ENCODE measurements at regions not wholly inside any gene's neighbourhood (a gene's known extent, or its start where the extent isn't known, plus 50 kb on each side); places are given as distances from the start of the nearest gene placed in this dataset.

DNA sequence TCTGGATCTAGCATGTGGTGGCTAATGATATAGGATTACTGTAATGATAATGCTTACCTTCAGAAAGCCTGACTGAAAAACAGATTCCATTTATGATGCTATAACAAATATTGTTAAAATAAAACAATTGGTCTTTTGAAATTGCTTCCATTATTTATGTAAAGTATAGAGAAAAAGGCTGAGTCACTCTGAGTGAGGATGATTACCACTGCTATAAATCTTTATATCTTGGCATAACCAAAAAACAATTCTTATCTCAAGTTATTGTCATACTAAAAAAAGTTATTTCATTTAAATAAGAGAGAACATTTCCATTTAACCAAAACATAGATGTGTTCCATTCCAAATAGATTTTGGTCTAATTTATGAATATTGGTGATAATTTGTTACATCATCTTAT is 53.0 kb upstream of the DST start:
- H3K4me1 ChIP-seq (ENCODE audit: control insufficient read depth, insufficient read depth, low read length) = peaks cover 6% of the 10 kb centered on the region; the same call in 1 of the 2 replicates
- no peak overlapping the region for H3K27ac ChIP-seq (ENCODE audit: low read depth, low read length)

DNA sequence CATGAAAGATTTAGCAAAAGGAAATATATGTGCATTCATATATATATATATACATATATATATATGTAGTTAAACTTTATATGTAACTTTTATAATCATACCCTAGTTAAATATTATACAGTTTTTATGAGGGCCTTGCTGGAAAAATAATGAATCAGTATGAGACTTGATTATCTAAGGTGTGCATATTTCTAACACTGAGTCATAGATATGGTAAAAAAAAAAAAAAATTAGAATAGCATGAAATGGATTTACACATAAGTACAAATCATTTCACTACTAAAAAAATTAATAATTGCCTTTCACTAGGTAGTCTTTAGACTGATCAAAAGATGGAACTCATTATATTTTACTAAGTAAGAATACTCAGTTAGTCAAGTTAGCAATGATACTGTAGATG is 51.3 kb upstream of the DST start:
- H3K27me3 ChIP-seq (ENCODE audit: control insufficient read depth, insufficient read depth, low read length) = no peaks in the 10 kb centered on the region
- H3K9me3 ChIP-seq (ENCODE audit: control insufficient read depth, insufficient read depth, low read depth, low read length) = no peaks in the 10 kb centered on the region
- peaks cover 16% of the 10 kb centered on the region; the same call in 1 of the 2 replicates for H3K4me1 ChIP-seq (ENCODE audit: control insufficient read depth, insufficient read depth, low read length)
- no peak overlapping the region for H3K9ac ChIP-seq (ENCODE audit: low read length)
- H3K4me3 ChIP-seq (ENCODE audit: low read depth, low read length) = no peak overlapping the region
- no peak overlapping the region for H3K27ac ChIP-seq (ENCODE audit: low read depth, low read length)
- peaks cover 5% of the 10 kb centered on the region; the same call in 1 of the 2 replicates for H3K36me3 ChIP-seq (ENCODE audit: control insufficient read depth, insufficient read depth, low read length)

More for the DNA sequence above, 53.0 kb upstream of the DST start:
- Histone ChIP-seq H3K4me3 (ENCODE audit: low read depth, low read length) (no peak overlapping the region), H3K36me3 (ENCODE audit: control insufficient read depth, insufficient read depth, low read length) (peaks cover 5% of the 10 kb centered on the region; the same call in 1 of the 2 replicates), H3K9ac (ENCODE audit: low read length) (no peak overlapping the region), H3K9me3 (ENCODE audit: control insufficient read depth, insufficient read depth, low read depth, low read length) (no peaks in the 10 kb centered on the region), H3K27me3 (ENCODE audit: control insufficient read depth, insufficient read depth, low read length) (no peaks in the 10 kb centered on the region)

DNA sequence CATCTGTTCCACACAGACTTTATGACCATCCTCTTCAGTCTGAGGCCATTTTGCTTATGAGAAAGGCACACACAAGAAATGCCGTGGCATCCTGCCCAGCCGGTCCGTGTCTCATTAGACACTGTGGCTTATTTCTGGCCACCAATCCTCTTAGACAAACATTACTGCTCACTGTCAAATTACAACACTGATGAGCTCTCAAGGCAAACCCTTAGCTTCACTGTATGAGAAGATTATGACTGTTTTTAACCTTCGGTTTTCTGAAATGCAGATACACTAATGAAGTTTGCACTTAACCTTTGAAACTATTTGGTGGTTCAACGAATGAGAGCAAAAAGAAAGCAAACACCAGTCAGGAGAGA is 50.5 kb upstream of the DST start:
- Histone ChIP-seq H3K4me1 (ENCODE audit: control insufficient read depth, insufficient read depth, low read length) (peaks cover 16% of the 10 kb centered on the region; the same call in 1 of the 2 replicates), H3K36me3 (ENCODE audit: control insufficient read depth, insufficient read depth, low read length) (peaks cover 5% of the 10 kb centered on the region; the same call in 1 of the 2 replicates), H3K27me3 (ENCODE audit: control insufficient read depth, insufficient read depth, low read length) (no peaks in the 10 kb centered on the region), H3K4me3 (ENCODE audit: low read depth, low read length) (no peak overlapping the region), H3K9me3 (ENCODE audit: control insufficient read depth, insufficient read depth, low read depth, low read length) (no peaks in the 10 kb centered on the region), H3K9ac (ENCODE audit: low read length) (no peak overlapping the region), H3K27ac (ENCODE audit: low read depth, low read length) (no peak overlapping the region)

DNA sequence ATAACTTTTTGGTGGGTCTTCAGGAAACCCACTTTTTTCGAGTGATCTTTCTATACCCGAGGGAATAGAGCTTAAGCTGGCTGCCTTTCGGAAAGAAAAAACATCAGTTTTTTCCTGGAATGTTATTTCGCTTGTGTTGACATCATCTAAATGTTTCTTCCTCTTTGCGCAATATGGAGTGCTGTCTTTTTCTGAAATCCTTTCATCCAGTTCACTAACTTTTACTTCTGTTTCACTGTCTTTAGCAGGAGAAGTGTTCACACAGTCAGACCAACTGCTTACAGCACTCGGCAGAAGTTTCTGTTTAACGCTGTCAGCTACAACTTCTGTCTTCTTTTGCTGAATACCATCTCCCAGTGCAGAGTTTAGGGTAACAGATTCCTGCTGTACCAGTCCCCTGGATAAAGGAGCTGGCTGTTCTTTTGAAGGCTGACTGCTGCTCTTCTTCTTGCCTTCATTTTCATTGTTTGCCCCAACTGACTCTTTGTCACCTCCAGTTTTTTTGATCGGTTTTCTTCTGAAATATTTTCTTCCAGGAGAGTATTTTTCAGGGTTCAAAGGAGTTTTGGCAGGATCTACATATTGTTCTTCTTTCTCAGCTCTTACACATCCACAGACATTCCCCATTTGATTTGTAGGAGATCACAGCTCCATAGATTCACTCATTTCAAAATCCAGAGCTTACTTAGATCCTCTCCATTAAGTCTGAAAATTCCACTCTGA is 50.0 kb upstream of the DST start:
- Histone ChIP-seq H3K36me3 (ENCODE audit: control insufficient read depth, insufficient read depth, low read length) (peaks cover 5% of the 10 kb centered on the region; the same call in 1 of the 2 replicates), H3K4me3 (ENCODE audit: low read depth, low read length) (no peak overlapping the region), H3K9me3 (ENCODE audit: control insufficient read depth, insufficient read depth, low read depth, low read length) (no peaks in the 10 kb centered on the region), H3K9ac (ENCODE audit: low read length) (no peak overlapping the region), H3K27ac (ENCODE audit: low read depth, low read length) (no peak overlapping the region), H3K4me1 (ENCODE audit: control insufficient read depth, insufficient read depth, low read length) (peaks cover 16% of the 10 kb centered on the region; the same call in 1 of the 2 replicates), H3K27me3 (ENCODE audit: control insufficient read depth, insufficient read depth, low read length) (no peaks in the 10 kb centered on the region)
